K562 (cell line): ENCODE measurements at regions not wholly inside any gene's neighbourhood (a gene's known extent, or its start where the extent isn't known, plus 50 kb on each side); places are given as distances from the start of the nearest gene placed in this dataset.

Source experiments
- ARID4B ChIP-seq: sonication (generic); formaldehyde crosslinking; IDR thresholded peaks from 2 replicates; pipeline ENCODE4 v1.8.0; 2022; ENCODE audit warnings: mild to moderate bottlenecking, missing genetic modification reagents
- ASH1L ChIP-seq: fragments of 450-650 bp; IDR thresholded peaks from 2 replicates; pipeline ENCODE4 v1.6.1; 2018; ENCODE audit warnings: borderline replicate concordance, mild to moderate bottlenecking, low read depth; ENCODE audit not compliant: partially characterized antibody
- CEBPB ChIP-seq: fragments of 450-650 bp; IDR thresholded peaks from 2 replicates; pipeline ENCODE4 v1.6.1; 2016; ENCODE audit warnings: missing genetic modification characterization, missing compliant biosample characterization
- CHD7 ChIP-seq: fragments of 200-600 bp; sonication (generic); IDR thresholded peaks from one replicate; pipeline ENCODE4 v1.6.1; 2012; ENCODE audit warnings: mild to moderate bottlenecking, low read depth, low read length, inconsistent platforms
- ILK ChIP-seq: fragments of 450-650 bp; IDR thresholded peaks from 2 replicates; pipeline ENCODE4 v1.6.1; 2016; ENCODE audit warnings: missing genetic modification characterization, low read depth, mild to moderate bottlenecking, missing compliant biosample characterization, moderate library complexity, borderline replicate concordance
- TRIM28 ChIP-seq: fragments of 450-650 bp; IDR thresholded peaks from 2 replicates; pipeline ENCODE4 v1.6.1; 2017
- ZNF3 ChIP-seq: fragments of 250-450 bp; sonication (Bioruptor Pico); IDR thresholded peaks from 2 replicates; pipeline ENCODE4 v1.5.0; 2021; ENCODE audit warnings: mild to moderate bottlenecking, moderate library complexity

- TF ChIP-seq CHD7, result no peak
- TF ChIP-seq CEBPB (tag), result no peak
- TF ChIP-seq ILK (tag), result no peak
- no peak for TF ChIP-seq ASH1L
- no peak for TF ChIP-seq ZNF3 (CRISPR knock-in tag)
- no peak for TF ChIP-seq ARID4B (CRISPR knock-in tag)
- TF ChIP-seq TRIM28, result no peak
Observed at GRCh38 chr13:58977085-58977484, 1186.6 kb downstream of the DIAPH3 start (continued).
